Hematopoietic multipotent progenitor cell treated with erythropoietin and hydrocortisone succinate and interleukin-3 and kit ligand, for 8 days (in vitro differentiated cells): ENCODE measurements at regions not wholly inside any gene's neighbourhood (a gene's known extent, or its start where the extent isn't known, plus 50 kb on each side); places are given as distances from the start of the nearest gene placed in this dataset.

Experiments
- DNase-seq: peaks from one replicate; pipeline ENCODE4 v3.0.0-alpha.2; 2015

GRCh38 chr2:183291436-183291835, 167.2 kb downstream of the NUP35 start:
- no peak for DNase-seq

- DNase-seq = no peak
Observed at GRCh38 chr2:183292028-183292427, 167.8 kb downstream of the NUP35 start.

- DNase-seq = no peak
Observed at GRCh38 chr2:183339311-183339710, 215.1 kb downstream of the NUP35 start.

- DNase-seq = no peak
Observed at GRCh38 chr2:183341057-183341456, 216.8 kb downstream of the NUP35 start.

- no peak for DNase-seq
Observed at GRCh38 chr2:183347969-183348368, 223.7 kb downstream of the NUP35 start.

GRCh38 chr2:183348492-183348891, 224.2 kb downstream of the NUP35 start:
- no peak for DNase-seq

- no peak for DNase-seq
Observed at GRCh38 chr2:183349091-183349490, 224.8 kb downstream of the NUP35 start.

GRCh38 chr2:183359867-183360266, 235.6 kb downstream of the NUP35 start:
- no peak for DNase-seq

GRCh38 chr2:183371545-183371944, 247.3 kb downstream of the NUP35 start:
- DNase-seq = no peak

GRCh38 chr2:183375821-183376220, 251.6 kb downstream of the NUP35 start:
- no peak for DNase-seq

- DNase-seq = no peak
Observed at GRCh38 chr2:183383854-183384253, 259.6 kb downstream of the NUP35 start.

GRCh38 chr2:183389546-183390080, 265.4 kb downstream of the NUP35 start:
- no peak for DNase-seq

GRCh38 chr2:183390109-183390508, 265.9 kb downstream of the NUP35 start:
- DNase-seq = no peak

GRCh38 chr2:183404392-183404791, 280.1 kb downstream of the NUP35 start:
- no peak for DNase-seq

GRCh38 chr2:183408562-183408961, 284.3 kb downstream of the NUP35 start:
- no peak for DNase-seq

GRCh38 chr2:183409662-183410061, 285.4 kb downstream of the NUP35 start:
- no peak for DNase-seq

- DNase-seq = no peak
Observed at GRCh38 chr2:183416753-183417152, 292.5 kb downstream of the NUP35 start.

GRCh38 chr2:183426825-183427224, 302.6 kb downstream of the NUP35 start:
- DNase-seq = no peak

GRCh38 chr2:183427558-183427957, 303.3 kb downstream of the NUP35 start:
- DNase-seq = no peak

- DNase-seq = no peak
Observed at GRCh38 chr2:183428881-183429280, 304.6 kb downstream of the NUP35 start.

- DNase-seq = no peak
Observed at GRCh38 chr2:183438541-183438940, 314.3 kb downstream of the NUP35 start.

- DNase-seq = no peak
Observed at GRCh38 chr2:183455056-183455455, 330.8 kb downstream of the NUP35 start.

GRCh38 chr2:183456177-183456576, 331.9 kb downstream of the NUP35 start:
- no peak for DNase-seq

GRCh38 chr2:183458460-183458859, 334.2 kb downstream of the NUP35 start:
- DNase-seq = no peak

- no peak for DNase-seq
Observed at GRCh38 chr2:183459466-183459865, 335.2 kb downstream of the NUP35 start.

GRCh38 chr2:183463821-183464220, 339.6 kb downstream of the NUP35 start:
- no peak for DNase-seq
